ENCODE measurements at regions not wholly inside any gene's neighbourhood (a gene's known extent, or its start where the extent isn't known, plus 50 kb on each side); places are given as distances from the start of the nearest gene placed in this dataset.

- TF ChIP-seq, protein P1, sequence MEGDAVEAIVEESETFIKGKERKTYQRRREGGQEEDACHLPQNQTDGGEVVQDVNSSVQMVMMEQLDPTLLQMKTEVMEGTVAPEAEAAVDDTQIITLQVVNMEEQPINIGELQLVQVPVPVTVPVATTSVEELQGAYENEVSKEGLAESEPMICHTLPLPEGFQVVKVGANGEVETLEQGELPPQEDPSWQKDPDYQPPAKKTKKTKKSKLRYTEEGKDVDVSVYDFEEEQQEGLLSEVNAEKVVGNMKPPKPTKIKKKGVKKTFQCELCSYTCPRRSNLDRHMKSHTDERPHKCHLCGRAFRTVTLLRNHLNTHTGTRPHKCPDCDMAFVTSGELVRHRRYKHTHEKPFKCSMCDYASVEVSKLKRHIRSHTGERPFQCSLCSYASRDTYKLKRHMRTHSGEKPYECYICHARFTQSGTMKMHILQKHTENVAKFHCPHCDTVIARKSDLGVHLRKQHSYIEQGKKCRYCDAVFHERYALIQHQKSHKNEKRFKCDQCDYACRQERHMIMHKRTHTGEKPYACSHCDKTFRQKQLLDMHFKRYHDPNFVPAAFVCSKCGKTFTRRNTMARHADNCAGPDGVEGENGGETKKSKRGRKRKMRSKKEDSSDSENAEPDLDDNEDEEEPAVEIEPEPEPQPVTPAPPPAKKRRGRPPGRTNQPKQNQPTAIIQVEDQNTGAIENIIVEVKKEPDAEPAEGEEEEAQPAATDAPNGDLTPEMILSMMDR (conservative IDR thresholded peaks at IDR 0.05; ENCODE audit: low read depth, low read length), result no peak
- no peak for TF ChIP-seq EZH2 (IDR thresholded peaks at IDR 0.05; ENCODE audit: borderline replicate concordance, low read depth, low read length, poor library complexity, severe bottlenecking)
Observed at GRCh38 chr13:58160980-58161379, 529.4 kb downstream of the PCDH17 start.

Data from A673 (cell line).